Glutamatergic neuron (in vitro differentiated cells): ENCODE measurements at regions not wholly inside any gene's neighbourhood (a gene's known extent, or its start where the extent isn't known, plus 50 kb on each side); places are given as distances from the start of the nearest gene placed in this dataset.

ENCODE experiments used
- DNase-seq: peaks from one replicate; pipeline ENCODE4 v3.0.0; 2022
- H3K27ac Mint-ChIP-seq: one replicate; pipeline ENCODE4 v1.8.0; 2020; ENCODE audit warnings: mild to moderate bottlenecking, mixed read lengths, inconsistent platforms; ENCODE audit not compliant: unreplicated experiment
- H3K27me3 Mint-ChIP-seq: one replicate; pipeline ENCODE4 v1.8.0; 2020; ENCODE audit warnings: mild to moderate bottlenecking, moderate library complexity, mixed read lengths, inconsistent platforms; ENCODE audit not compliant: unreplicated experiment
- H3K36me3 Mint-ChIP-seq: one replicate; pipeline ENCODE4 v1.8.0; 2020; ENCODE audit warnings: mild to moderate bottlenecking, mixed read lengths, inconsistent platforms; ENCODE audit not compliant: unreplicated experiment
- H3K4me1 Mint-ChIP-seq: one replicate; pipeline ENCODE4 v1.8.0; 2020; ENCODE audit warnings: mild to moderate bottlenecking, low read depth, mixed read lengths, inconsistent platforms; ENCODE audit not compliant: unreplicated experiment
- H3K4me3 Mint-ChIP-seq: one replicate; pipeline ENCODE4 v1.8.0; 2020; ENCODE audit warnings: mild to moderate bottlenecking, mixed read lengths, inconsistent platforms; ENCODE audit not compliant: unreplicated experiment
- H3K9me3 Mint-ChIP-seq: one replicate; pipeline ENCODE4 v1.8.0; 2020; ENCODE audit warnings: mild to moderate bottlenecking, moderate library complexity, mixed read lengths, inconsistent platforms; ENCODE audit not compliant: unreplicated experiment
- CTCF ChIP-seq: fragments of 200-600 bp; sonication (generic); IDR thresholded peaks from one replicate; pipeline ENCODE4 v1.5.0; 2021; ENCODE audit not compliant: partially characterized antibody, unreplicated experiment

GRCh38 chr12:30428098-30428497 is 267.6 kb downstream of the IPO8 start:
- no peak for TF ChIP-seq CTCF
- no peak for DNase-seq
- no peaks in the 10 kb centered on the region for H3K4me1 Mint-ChIP-seq
- H3K27me3 Mint-ChIP-seq: peaks cover 2% of the 10 kb centered on the region
- H3K9me3 Mint-ChIP-seq: no peaks in the 10 kb centered on the region
- peaks cover 16% of the 10 kb centered on the region for H3K36me3 Mint-ChIP-seq
- no peak overlapping the region for H3K4me3 Mint-ChIP-seq
- no peak overlapping the region for H3K27ac Mint-ChIP-seq

GRCh38 chr12:30427555-30427954 is 268.1 kb downstream of the IPO8 start:
- H3K4me3 Mint-ChIP-seq: no peak overlapping the region
- H3K27me3 Mint-ChIP-seq: peaks cover 4% of the 10 kb centered on the region
- TF ChIP-seq CTCF: no peak
- no peak for DNase-seq
- no peak overlapping the region for H3K27ac Mint-ChIP-seq
- H3K36me3 Mint-ChIP-seq: peaks cover 21% of the 10 kb centered on the region
- H3K9me3 Mint-ChIP-seq: no peaks in the 10 kb centered on the region
- no peaks in the 10 kb centered on the region for H3K4me1 Mint-ChIP-seq

GRCh38 chr12:30425445-30425844 is 270.2 kb downstream of the IPO8 start:
- Mint-ChIP-seq H3K27ac (no peak overlapping the region), H3K4me1 (no peaks in the 10 kb centered on the region), H3K4me3 (no peak overlapping the region), H3K9me3 (no peaks in the 10 kb centered on the region), H3K27me3 (peaks cover 4% of the 10 kb centered on the region), H3K36me3 (peaks cover 18% of the 10 kb centered on the region)
- DNase-seq: no peak
- no peak for TF ChIP-seq CTCF

GRCh38 chr12:30423330-30423729 is 272.3 kb downstream of the IPO8 start:
- Mint-ChIP-seq H3K9me3 (peaks cover 1% of the 10 kb centered on the region), H3K27me3 (peaks cover 4% of the 10 kb centered on the region), H3K4me1 (no peaks in the 10 kb centered on the region), H3K4me3 (no peak overlapping the region), H3K27ac (no peak overlapping the region), H3K36me3 (peaks cover 14% of the 10 kb centered on the region)
- no peak for DNase-seq
- no peak for TF ChIP-seq CTCF

GRCh38 chr12:30422844-30423243 is 272.8 kb downstream of the IPO8 start:
- H3K27ac Mint-ChIP-seq: no peak overlapping the region

More at GRCh38 chr12:30422844-30423243, 272.8 kb downstream of the IPO8 start:
- H3K36me3 Mint-ChIP-seq: peaks cover 14% of the 10 kb centered on the region
- no peak for TF ChIP-seq CTCF
- H3K4me3 Mint-ChIP-seq: no peak overlapping the region
- DNase-seq: no peak
- peaks cover 4% of the 10 kb centered on the region for H3K27me3 Mint-ChIP-seq
- peaks cover 1% of the 10 kb centered on the region for H3K9me3 Mint-ChIP-seq
- no peaks in the 10 kb centered on the region for H3K4me1 Mint-ChIP-seq
